GM12878 (cell line): ENCODE measurements at regions not wholly inside any gene's neighbourhood (a gene's known extent, or its start where the extent isn't known, plus 50 kb on each side); places are given as distances from the start of the nearest gene placed in this dataset.

ENCODE experiments used
- BACH1 ChIP-seq: fragments of 450-650 bp; IDR thresholded peaks from 2 replicates; pipeline ENCODE4 v1.6.1; 2017; ENCODE audit warnings: mild to moderate bottlenecking, borderline replicate concordance
- CTCF ChIP-seq, 3 experiments: IDR thresholded peaks in 2 of 3; conservative IDR thresholded peaks in 1 of 3; 2 replicates each; pipeline ENCODE4 v1.5.1; 2011; ENCODE audit warnings: low read depth in 3 of 3, low read length in 3 of 3, mild to moderate bottlenecking in 3 of 3, control low read depth in 2 of 3, moderate library complexity in 2 of 3, inconsistent platforms in 1 of 3, mixed read lengths in 1 of 3; ENCODE audit not compliant: control insufficient read depth in 2 of 3, insufficient read depth in 1 of 3; ENCODE audit errors: extremely low read depth in 1 of 3
- ELK1 ChIP-seq: IDR thresholded peaks from 2 replicates; pipeline ENCODE4 v1.6.1; 2012; ENCODE audit warnings: low read depth, low read length, improper control_type of control experiment
- EZH2 ChIP-seq: IDR thresholded peaks from 2 replicates; pipeline ENCODE4 v1.6.1; 2012; ENCODE audit warnings: low read depth, mild to moderate bottlenecking, control low read depth, inconsistent platforms, low read length, borderline replicate concordance; ENCODE audit not compliant: control insufficient read depth
- MYC ChIP-seq: IDR thresholded peaks from 2 replicates; pipeline ENCODE4 v1.6.1; 2011; ENCODE audit warnings: mild to moderate bottlenecking, low read length, moderate library complexity, inconsistent platforms; ENCODE audit not compliant: insufficient read depth, insufficient replicate concordance, insufficient read length, severe bottlenecking
- NFIC ChIP-seq: IDR thresholded peaks from 2 replicates; pipeline ENCODE4 v1.6.1; 2012; ENCODE audit warnings: low read depth, mild to moderate bottlenecking, inconsistent platforms, low read length, moderate library complexity
- POLR2A ChIP-seq: IDR thresholded peaks from 2 replicates; pipeline ENCODE4 v1.6.1; 2011; ENCODE audit warnings: low read depth, mild to moderate bottlenecking, low read length
- RFX5 ChIP-seq: IDR thresholded peaks from 2 replicates; pipeline ENCODE4 v1.6.1; 2011; ENCODE audit warnings: low read depth, low read length, improper control_type of control experiment
- SIN3A ChIP-seq: IDR thresholded peaks from 2 replicates; pipeline ENCODE4 v1.6.1; 2012; ENCODE audit warnings: low read depth, low read length, improper control_type of control experiment
- SKIL ChIP-seq: fragments of 450-650 bp; IDR thresholded peaks from 2 replicates; pipeline ENCODE4 v1.6.1; 2017; ENCODE audit warnings: mild to moderate bottlenecking, low read depth, inconsistent platforms; ENCODE audit not compliant: poor library complexity, severe bottlenecking
- SUZ12 ChIP-seq: fragments of 200-600 bp; sonication (generic); IDR thresholded peaks from one replicate; pipeline ENCODE4 v1.6.1; 2018; ENCODE audit warnings: antibody characterized with exemption, mild to moderate bottlenecking; ENCODE audit not compliant: unreplicated experiment
- TAF1 ChIP-seq: IDR thresholded peaks from 2 replicates; pipeline ENCODE4 v1.6.1; 2011; ENCODE audit warnings: mild to moderate bottlenecking, low read depth, low read length, borderline replicate concordance
- TCF3 ChIP-seq: IDR thresholded peaks from 2 replicates; pipeline ENCODE4 v1.6.1; 2012; ENCODE audit warnings: low read depth, mild to moderate bottlenecking, low read length, borderline replicate concordance; ENCODE audit not compliant: insufficient read depth
- ZNF384 ChIP-seq: IDR thresholded peaks from 2 replicates; pipeline ENCODE4 v1.6.1; 2012; ENCODE audit warnings: low read depth, mild to moderate bottlenecking, low read length, improper control_type of control experiment, borderline replicate concordance

DNA sequence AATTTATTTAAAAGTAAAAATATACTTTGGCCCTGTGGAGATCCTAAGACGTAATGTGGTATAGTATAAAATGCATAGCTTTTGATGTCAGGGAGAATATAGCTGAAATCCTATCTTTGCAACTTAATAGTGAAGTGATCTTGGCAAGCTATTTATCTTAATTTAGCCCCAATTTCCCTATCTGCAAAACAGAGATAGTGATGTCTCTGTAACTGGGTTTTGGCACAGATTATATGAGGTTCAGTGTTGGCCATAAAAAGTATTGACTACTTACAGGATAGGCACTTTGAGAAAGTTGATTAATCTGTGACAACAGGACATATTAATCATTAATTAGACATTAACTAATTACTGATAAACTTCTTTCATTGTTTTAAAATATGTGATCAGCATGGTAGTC lies 89.2 kb downstream of the ISL1 start:
- no peak for TF ChIP-seq BACH1
- TF ChIP-seq MYC, result no peak
- no peak for TF ChIP-seq POLR2A
- no peak for TF ChIP-seq TAF1
- no peak for TF ChIP-seq NFIC
- TF ChIP-seq TCF3, result no peak
- no peak for TF ChIP-seq SKIL
- no peak for TF ChIP-seq ZNF384
- no peak for TF ChIP-seq ELK1
- no peak for TF ChIP-seq CTCF (IDR thresholded peaks at IDR 0.05 in 2 of 3, conservative IDR thresholded peaks at IDR 0.05 in 1 of 3; ENCODE audit: control insufficient read depth in 2 of 3, extremely low read depth in 1 of 3, insufficient read depth in 1 of 3, low read depth in 3 of 3, low read length in 3 of 3)
- no peak for TF ChIP-seq EZH2
- TF ChIP-seq RFX5, result no peak
- no peak for TF ChIP-seq SIN3A
- TF ChIP-seq SUZ12, result no peak
